Stimulated activated CD4-positive, alpha-beta T cell treated with anti-CD3 and anti-CD28 coated beads, Interleukin-12 subunit alpha, Interleukin-12 subunit beta, amount 100 ng/mL, for 48 hours (primary cell): ENCODE measurements at regions not wholly inside any gene's neighbourhood (a gene's known extent, or its start where the extent isn't known, plus 50 kb on each side); places are given as distances from the start of the nearest gene placed in this dataset.

ENCODE experiments used
- DNase-seq, 3 donors: peaks; one replicate each; pipeline ENCODE4 v3.0.0-alpha.2; 2020; ENCODE audit warnings: low read depth in 2 of 3, low spot score in 1 of 3

- DNase-seq: no peak
Observed at GRCh38 chr14:101002738-101003137, 99.2 kb upstream of the RTL1 start.

GRCh38 chr14:101004176-101004575 is 100.7 kb upstream of the RTL1 start:
- no peak for DNase-seq

GRCh38 chr14:101004954-101005353 is 101.4 kb upstream of the RTL1 start:
- DNase-seq: no peak

GRCh38 chr14:101005447-101005846 is 101.9 kb upstream of the RTL1 start:
- no peak for DNase-seq

GRCh38 chr14:101006008-101006407 is 102.5 kb upstream of the RTL1 start:
- DNase-seq: no peak

GRCh38 chr14:101007004-101007614 is 103.6 kb upstream of the RTL1 start:
- DNase-seq: no peak

- no peak for DNase-seq
Observed at GRCh38 chr14:101007765-101008164, 104.2 kb upstream of the RTL1 start.

GRCh38 chr14:101008196-101008595 is 104.7 kb upstream of the RTL1 start:
- DNase-seq: no peak

GRCh38 chr14:101008631-101009336 is 105.3 kb upstream of the RTL1 start:
- DNase-seq: no peak

GRCh38 chr14:101009531-101009930 is 106.0 kb upstream of the RTL1 start:
- no peak for DNase-seq

GRCh38 chr14:101010293-101010692 is 106.8 kb upstream of the RTL1 start:
- no peak for DNase-seq

- no peak for DNase-seq
Observed at GRCh38 chr14:101010835-101011234, 107.3 kb upstream of the RTL1 start.

- DNase-seq: no peak
Observed at GRCh38 chr14:101017209-101017608, 113.7 kb upstream of the RTL1 start.

GRCh38 chr14:101017806-101018560 is 114.5 kb upstream of the RTL1 start:
- no peak for DNase-seq

- no peak for DNase-seq
Observed at GRCh38 chr14:101018561-101019290, 115.2 kb upstream of the RTL1 start.

- DNase-seq: no peak
Observed at GRCh38 chr14:101019541-101019940, 116.0 kb upstream of the RTL1 start.

- no peak for DNase-seq
Observed at GRCh38 chr14:101019990-101020710, 116.6 kb upstream of the RTL1 start.

GRCh38 chr14:101020834-101021370 is 117.4 kb upstream of the RTL1 start:
- DNase-seq: no peak

GRCh38 chr14:101022121-101022520 is 118.6 kb upstream of the RTL1 start:
- no peak for DNase-seq

GRCh38 chr14:101022916-101023435 is 119.5 kb upstream of the RTL1 start:
- no peak for DNase-seq
